ENCODE measurements at regions not wholly inside any gene's neighbourhood (a gene's known extent, or its start where the extent isn't known, plus 50 kb on each side); places are given as distances from the start of the nearest gene placed in this dataset.

DNA sequence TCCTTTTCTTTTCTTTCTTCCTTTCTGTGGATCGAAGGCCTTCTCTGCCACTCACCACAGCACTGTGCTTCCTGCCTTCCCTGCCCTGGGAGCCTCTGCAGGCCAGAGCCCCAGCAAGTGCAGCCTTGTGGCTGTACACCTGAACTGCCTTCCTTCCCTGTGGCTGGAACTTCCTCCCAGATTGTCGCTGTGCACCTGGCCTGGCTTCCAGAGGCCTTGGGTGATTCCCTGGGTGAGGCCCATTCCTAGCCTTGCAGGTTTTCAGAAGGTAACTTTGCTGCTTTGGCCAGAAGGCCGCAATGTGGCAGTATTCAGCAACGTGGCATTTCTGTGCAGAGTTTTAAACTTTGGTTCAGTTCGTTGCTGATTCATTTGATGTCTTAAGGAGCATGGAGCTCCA is 50.1 kb upstream of the RASGEF1A start:
- no peak for FAIRE-seq
- Histone ChIP-seq H3K79me2 (ENCODE audit: control insufficient read depth, insufficient read depth, low read length) (no peaks in the 10 kb centered on the region), H3K4me3 (ENCODE audit: control insufficient read depth in 2 of 3, extremely low read depth in 1 of 3, insufficient read depth in 2 of 3, low read depth in 1 of 3, low read length in 3 of 3) (no peak overlapping the region), H3K9ac (ENCODE audit: control insufficient read depth, extremely low read depth, insufficient read depth, low read length) (no peak overlapping the region), H3K27me3 (ENCODE audit: control insufficient read depth, extremely low read depth, insufficient read depth, low read length) (peaks cover 6% of the 10 kb centered on the region), H3K9me1 (ENCODE audit: control insufficient read depth, extremely low read depth, insufficient read depth, low read length) (no peaks in the 10 kb centered on the region), H3K27ac (ENCODE audit: control insufficient read depth, insufficient read depth, low read length) (no peak overlapping the region), H2AFZ (ENCODE audit: control insufficient read depth, low read length) (no peak overlapping the region), H4K20me1 (ENCODE audit: control insufficient read depth, extremely low read depth, insufficient read depth, low read length) (no peaks in the 10 kb centered on the region), H3K4me2 (ENCODE audit: control insufficient read depth, extremely low read depth, insufficient read depth, low read depth, low read length) (no peak overlapping the region), H3K4me1 (ENCODE audit: control insufficient read depth, extremely low read depth, insufficient read depth, low read length) (no peaks in the 10 kb centered on the region), H3K9me3 (ENCODE audit: control insufficient read depth, low read depth, low read length) (no peaks in the 10 kb centered on the region), H3K36me3 (ENCODE audit: control insufficient read depth in 2 of 2, extremely low read depth in 1 of 2, insufficient read depth in 2 of 2, low read length in 2 of 2) (no peaks in the 10 kb centered on the region)
- TF ChIP-seq EZH2 (IDR thresholded peaks at IDR 0.05; ENCODE audit: low read length), result no peak
- TF ChIP-seq, protein P1, sequence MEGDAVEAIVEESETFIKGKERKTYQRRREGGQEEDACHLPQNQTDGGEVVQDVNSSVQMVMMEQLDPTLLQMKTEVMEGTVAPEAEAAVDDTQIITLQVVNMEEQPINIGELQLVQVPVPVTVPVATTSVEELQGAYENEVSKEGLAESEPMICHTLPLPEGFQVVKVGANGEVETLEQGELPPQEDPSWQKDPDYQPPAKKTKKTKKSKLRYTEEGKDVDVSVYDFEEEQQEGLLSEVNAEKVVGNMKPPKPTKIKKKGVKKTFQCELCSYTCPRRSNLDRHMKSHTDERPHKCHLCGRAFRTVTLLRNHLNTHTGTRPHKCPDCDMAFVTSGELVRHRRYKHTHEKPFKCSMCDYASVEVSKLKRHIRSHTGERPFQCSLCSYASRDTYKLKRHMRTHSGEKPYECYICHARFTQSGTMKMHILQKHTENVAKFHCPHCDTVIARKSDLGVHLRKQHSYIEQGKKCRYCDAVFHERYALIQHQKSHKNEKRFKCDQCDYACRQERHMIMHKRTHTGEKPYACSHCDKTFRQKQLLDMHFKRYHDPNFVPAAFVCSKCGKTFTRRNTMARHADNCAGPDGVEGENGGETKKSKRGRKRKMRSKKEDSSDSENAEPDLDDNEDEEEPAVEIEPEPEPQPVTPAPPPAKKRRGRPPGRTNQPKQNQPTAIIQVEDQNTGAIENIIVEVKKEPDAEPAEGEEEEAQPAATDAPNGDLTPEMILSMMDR (optimal IDR thresholded peaks at IDR 0.05 in 1 of 3, IDR thresholded peaks at IDR 0.05 in 1 of 3, conservative IDR thresholded peaks at IDR 0.05 in 1 of 3; ENCODE audit: extremely low read depth in 1 of 3, insufficient read depth in 2 of 3, low read length in 3 of 3), result peak in 1 of 3 experiments; percentile 9
- no peak for DNase-seq (ENCODE audit: low read depth, low spot score)
- dilution Hi-C loops (cut with MboI; ENCODE audit: extremely low pct_ligation_motif_present, low sequenced_read_pairs), result no loop called here

Measured in keratinocyte (primary cell).